ENCODE measurements at regions not wholly inside any gene's neighbourhood (a gene's known extent, or its start where the extent isn't known, plus 50 kb on each side); places are given as distances from the start of the nearest gene placed in this dataset.

- TF ChIP-seq, protein P1, sequence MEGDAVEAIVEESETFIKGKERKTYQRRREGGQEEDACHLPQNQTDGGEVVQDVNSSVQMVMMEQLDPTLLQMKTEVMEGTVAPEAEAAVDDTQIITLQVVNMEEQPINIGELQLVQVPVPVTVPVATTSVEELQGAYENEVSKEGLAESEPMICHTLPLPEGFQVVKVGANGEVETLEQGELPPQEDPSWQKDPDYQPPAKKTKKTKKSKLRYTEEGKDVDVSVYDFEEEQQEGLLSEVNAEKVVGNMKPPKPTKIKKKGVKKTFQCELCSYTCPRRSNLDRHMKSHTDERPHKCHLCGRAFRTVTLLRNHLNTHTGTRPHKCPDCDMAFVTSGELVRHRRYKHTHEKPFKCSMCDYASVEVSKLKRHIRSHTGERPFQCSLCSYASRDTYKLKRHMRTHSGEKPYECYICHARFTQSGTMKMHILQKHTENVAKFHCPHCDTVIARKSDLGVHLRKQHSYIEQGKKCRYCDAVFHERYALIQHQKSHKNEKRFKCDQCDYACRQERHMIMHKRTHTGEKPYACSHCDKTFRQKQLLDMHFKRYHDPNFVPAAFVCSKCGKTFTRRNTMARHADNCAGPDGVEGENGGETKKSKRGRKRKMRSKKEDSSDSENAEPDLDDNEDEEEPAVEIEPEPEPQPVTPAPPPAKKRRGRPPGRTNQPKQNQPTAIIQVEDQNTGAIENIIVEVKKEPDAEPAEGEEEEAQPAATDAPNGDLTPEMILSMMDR (IDR thresholded peaks at IDR 0.05; ENCODE audit: low read depth, low read length, missing control alignments): no peak
- H3K4me3 ChIP-seq (ENCODE audit: low read depth, low read length): no peak overlapping the region
- DNase-seq (ENCODE audit: low read depth): no peak
Measured at GRCh38 chr4:160493206-160493605, 1390.3 kb downstream of the RAPGEF2 start.

DNA sequence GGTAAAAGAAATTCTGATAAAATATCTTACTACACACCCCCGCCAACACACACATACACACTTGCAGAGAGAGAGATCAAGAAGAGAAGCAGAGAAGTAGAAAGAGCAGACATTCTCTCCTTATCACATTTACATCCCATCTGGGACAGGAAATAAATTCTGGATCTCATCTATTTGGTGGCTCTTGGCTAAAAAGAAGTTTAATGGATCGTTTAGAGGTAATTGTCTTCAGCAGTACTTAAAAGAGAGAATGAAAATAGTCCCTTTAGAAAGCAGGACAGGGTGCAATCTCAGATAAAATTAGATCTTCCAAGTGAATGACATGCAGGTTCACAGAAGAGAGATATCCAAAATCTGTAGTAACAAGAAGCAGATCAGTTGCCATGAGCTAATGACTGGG lies 1392.5 kb downstream of the RAPGEF2 start:
- no peak overlapping the region for H3K4me3 ChIP-seq (ENCODE audit: low read depth, low read length)
- TF ChIP-seq, protein P1 (IDR thresholded peaks at IDR 0.05; ENCODE audit: low read depth, low read length, missing control alignments): no peak
- DNase-seq (ENCODE audit: low read depth): no peak

DNA sequence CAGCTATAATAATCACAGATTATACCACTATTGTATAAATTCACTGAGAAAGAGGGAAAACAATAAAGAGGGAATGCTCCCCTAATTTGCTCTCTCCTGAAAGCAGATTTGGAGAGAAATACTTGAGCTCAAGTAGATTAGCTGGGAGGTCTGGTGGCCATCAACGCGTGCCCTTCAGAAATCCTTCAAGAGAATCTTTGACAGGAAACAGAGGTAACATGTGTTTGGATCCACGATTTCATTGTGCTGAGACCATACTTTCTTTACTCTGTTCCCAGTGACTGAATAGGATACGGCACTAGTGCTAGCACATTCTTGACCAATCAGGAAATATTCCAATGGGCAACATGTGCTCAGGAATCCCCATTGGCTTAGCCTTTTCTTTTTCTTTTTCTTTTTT lies 1395.3 kb downstream of the RAPGEF2 start:
- no peak overlapping the region for H3K4me3 ChIP-seq (ENCODE audit: low read depth, low read length)
- no peak for DNase-seq (ENCODE audit: low read depth)
- TF ChIP-seq, protein P1 (IDR thresholded peaks at IDR 0.05; ENCODE audit: low read depth, low read length, missing control alignments): no peak

GRCh38 chr4:160505724-160506123 lies 1402.8 kb downstream of the RAPGEF2 start:
- DNase-seq (ENCODE audit: low read depth): no peak
- TF ChIP-seq, protein P1 (IDR thresholded peaks at IDR 0.05; ENCODE audit: low read depth, low read length, missing control alignments): no peak
- H3K4me3 ChIP-seq (ENCODE audit: low read depth, low read length): no peak overlapping the region

DNA sequence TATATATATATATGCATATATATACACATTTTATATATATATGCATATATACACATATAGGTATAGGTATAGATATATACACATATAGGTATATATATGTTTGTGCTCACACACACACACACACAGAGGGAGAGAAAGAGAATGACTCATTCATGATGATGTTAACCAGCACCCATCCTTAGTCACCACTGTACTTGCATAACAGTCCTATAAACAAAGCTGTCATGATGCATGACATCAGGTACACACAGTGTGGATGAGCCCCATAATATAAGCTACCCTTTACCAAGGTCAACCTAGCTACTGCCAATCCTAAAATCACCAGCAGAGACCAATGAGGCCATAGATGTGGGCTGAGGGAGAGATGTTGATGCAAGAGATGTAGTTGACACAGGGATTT lies 1408.0 kb downstream of the RAPGEF2 start:
- TF ChIP-seq, protein P1 (IDR thresholded peaks at IDR 0.05; ENCODE audit: low read depth, low read length, missing control alignments): no peak
- DNase-seq (ENCODE audit: low read depth): no peak
- no peak overlapping the region for H3K4me3 ChIP-seq (ENCODE audit: low read depth, low read length)

- DNase-seq (ENCODE audit: low read depth): no peak
- no peak overlapping the region for H3K4me3 ChIP-seq (ENCODE audit: low read depth, low read length)
- TF ChIP-seq, protein P1 (IDR thresholded peaks at IDR 0.05; ENCODE audit: low read depth, low read length, missing control alignments): no peak
Measured at GRCh38 chr4:160514126-160514525, 1411.2 kb downstream of the RAPGEF2 start.

DNA sequence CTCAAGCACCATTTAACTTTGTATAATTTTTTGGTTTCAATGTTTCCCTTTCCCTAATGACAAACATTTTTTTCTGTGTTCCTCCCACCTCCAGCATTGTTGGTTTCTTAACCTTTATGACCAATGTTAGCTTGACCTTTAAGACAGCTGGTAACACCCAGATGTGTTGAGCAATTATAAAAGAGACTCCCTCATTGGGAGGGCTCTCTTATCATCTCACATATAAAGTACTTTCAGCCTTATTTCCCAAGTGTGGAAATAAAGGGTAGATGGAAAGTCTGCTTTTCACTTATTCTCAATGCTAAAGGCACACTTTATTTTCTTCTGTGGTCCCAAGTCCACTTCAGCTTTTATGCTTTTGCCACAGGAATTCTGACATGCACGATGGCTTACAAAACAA lies 1420.4 kb downstream of the RAPGEF2 start:
- TF ChIP-seq, protein P1 (IDR thresholded peaks at IDR 0.05; ENCODE audit: low read depth, low read length, missing control alignments): no peak
- no peak overlapping the region for H3K4me3 ChIP-seq (ENCODE audit: low read depth, low read length)
- DNase-seq (ENCODE audit: low read depth): no peak
